Vagina (tissue), 2 donors: ENCODE measurements at regions not wholly inside any gene's neighbourhood (a gene's known extent, or its start where the extent isn't known, plus 50 kb on each side); places are given as distances from the start of the nearest gene placed in this dataset.

Experiments
- DNase-seq, 2 donors: peaks; one replicate each; pipeline ENCODE4 v3.0.0-alpha.2; 2017; ENCODE audit errors: extremely low spot score in 2 of 2
- H3K27ac ChIP-seq: fragments of 200-600 bp; sonication (generic); one replicate; pipeline ENCODE4 v1.5.1; 2019
- H3K27me3 ChIP-seq: fragments of 200-600 bp; sonication (generic); one replicate; pipeline ENCODE4 v1.5.1; 2019
- H3K36me3 ChIP-seq, 2 donors: fragments of 200-600 bp; sonication (generic); one replicate each; pipeline ENCODE4 v1.5.1; 2017 to 2019
- H3K4me1 ChIP-seq: fragments of 200-600 bp; sonication (generic); one replicate; pipeline ENCODE4 v1.5.1; 2019
- H3K4me3 ChIP-seq, 2 donors: fragments of 200-600 bp; sonication (generic); 1 replicate in 1 of 2; 2 replicates in 1 of 2; pipeline ENCODE4 v1.5.1; 2016 to 2019
- H3K9me3 ChIP-seq: fragments of 200-600 bp; sonication (generic); one replicate; pipeline ENCODE4 v1.5.1; 2019
- POLR2A ChIP-seq, 2 donors: fragments of 450-650 bp; IDR thresholded peaks; one replicate each; pipeline ENCODE4 v1.6.1; 2017; ENCODE audit warnings: antibody characterized with exemption in 2 of 2, mild to moderate bottlenecking in 2 of 2, moderate library complexity in 2 of 2
- POLR2AphosphoS5 ChIP-seq, 2 donors: sonication (generic); formaldehyde crosslinking; IDR thresholded peaks; one replicate each; pipeline ENCODE4 v1.9.0; 2017; ENCODE audit warnings: antibody characterized with exemption in 2 of 2, mild to moderate bottlenecking in 2 of 2, low read depth in 1 of 2; ENCODE audit not compliant: insufficient read depth in 1 of 2
- intact Hi-C: fragments of 100-400 bp; cut with DNase I; formaldehyde crosslinking; loops from one replicate; pipeline ENCODE4 v1.15.1; 2023
- TF ChIP-seq, protein P1 (sequence below), 3 experiments: fragments of 450-650 bp in 2 of 3; fragments of 200-600 bp in 1 of 3; sonication (generic) in 1 of 3; IDR thresholded peaks; one replicate each; pipeline ENCODE4 v1.5.1; 2017 to 2019; ENCODE audit warnings: antibody characterized with exemption in 3 of 3, mild to moderate bottlenecking in 2 of 3, moderate library complexity in 2 of 3

DNA sequence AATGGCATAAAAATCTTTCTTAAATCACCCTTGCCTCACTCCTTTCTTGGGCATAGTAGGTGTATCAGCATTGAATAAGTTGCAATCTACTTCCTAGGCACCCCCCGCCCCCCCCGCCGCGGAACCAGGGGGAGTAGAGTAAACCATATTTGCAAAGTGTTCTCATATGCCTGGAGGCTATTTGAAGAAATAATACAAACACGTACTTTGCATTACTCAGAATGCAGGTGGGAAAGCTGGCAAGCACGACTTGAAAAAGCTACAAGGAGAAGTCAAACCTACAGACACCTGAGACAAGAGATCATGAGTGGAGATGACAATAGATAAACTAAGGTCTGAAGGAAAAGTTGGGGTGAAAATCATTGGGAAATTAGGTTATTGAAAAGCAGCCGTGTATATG is 65.6 kb downstream of the POM121L12 start:
- DNase-seq: no peak
- Histone ChIP-seq H3K4me3 (no peak overlapping the region), H3K36me3 (no peaks in the 10 kb centered on the region), H3K4me1 (no peaks in the 10 kb centered on the region), H3K27me3 (no peaks in the 10 kb centered on the region), H3K27ac (no peak overlapping the region), H3K9me3 (no peaks in the 10 kb centered on the region)
- intact Hi-C loops: no loop called here
- TF ChIP-seq, protein P1, sequence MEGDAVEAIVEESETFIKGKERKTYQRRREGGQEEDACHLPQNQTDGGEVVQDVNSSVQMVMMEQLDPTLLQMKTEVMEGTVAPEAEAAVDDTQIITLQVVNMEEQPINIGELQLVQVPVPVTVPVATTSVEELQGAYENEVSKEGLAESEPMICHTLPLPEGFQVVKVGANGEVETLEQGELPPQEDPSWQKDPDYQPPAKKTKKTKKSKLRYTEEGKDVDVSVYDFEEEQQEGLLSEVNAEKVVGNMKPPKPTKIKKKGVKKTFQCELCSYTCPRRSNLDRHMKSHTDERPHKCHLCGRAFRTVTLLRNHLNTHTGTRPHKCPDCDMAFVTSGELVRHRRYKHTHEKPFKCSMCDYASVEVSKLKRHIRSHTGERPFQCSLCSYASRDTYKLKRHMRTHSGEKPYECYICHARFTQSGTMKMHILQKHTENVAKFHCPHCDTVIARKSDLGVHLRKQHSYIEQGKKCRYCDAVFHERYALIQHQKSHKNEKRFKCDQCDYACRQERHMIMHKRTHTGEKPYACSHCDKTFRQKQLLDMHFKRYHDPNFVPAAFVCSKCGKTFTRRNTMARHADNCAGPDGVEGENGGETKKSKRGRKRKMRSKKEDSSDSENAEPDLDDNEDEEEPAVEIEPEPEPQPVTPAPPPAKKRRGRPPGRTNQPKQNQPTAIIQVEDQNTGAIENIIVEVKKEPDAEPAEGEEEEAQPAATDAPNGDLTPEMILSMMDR (IDR thresholded peaks at IDR 0.05): no peak
- no peak for TF ChIP-seq POLR2AphosphoS5 (IDR thresholded peaks at IDR 0.05; ENCODE audit: insufficient read depth in 1 of 2, low read depth in 1 of 2)
- TF ChIP-seq POLR2A (IDR thresholded peaks at IDR 0.05): no peak

GRCh38 chr7:53110425-53110824 is 75.0 kb downstream of the POM121L12 start:
- no peaks in the 10 kb centered on the region for H3K4me1 ChIP-seq
- no peaks in the 10 kb centered on the region for H3K27me3 ChIP-seq
- no peak overlapping the region for H3K27ac ChIP-seq
- H3K9me3 ChIP-seq: no peaks in the 10 kb centered on the region
- TF ChIP-seq, protein P1 (IDR thresholded peaks at IDR 0.05): no peak
- TF ChIP-seq POLR2AphosphoS5 (IDR thresholded peaks at IDR 0.05; ENCODE audit: insufficient read depth in 1 of 2, low read depth in 1 of 2) (no peak), POLR2A (IDR thresholded peaks at IDR 0.05) (no peak)
- intact Hi-C loops: no loop called here
- no peaks in the 10 kb centered on the region for H3K36me3 ChIP-seq
- no peak overlapping the region for H3K4me3 ChIP-seq
- no peak for DNase-seq

DNA sequence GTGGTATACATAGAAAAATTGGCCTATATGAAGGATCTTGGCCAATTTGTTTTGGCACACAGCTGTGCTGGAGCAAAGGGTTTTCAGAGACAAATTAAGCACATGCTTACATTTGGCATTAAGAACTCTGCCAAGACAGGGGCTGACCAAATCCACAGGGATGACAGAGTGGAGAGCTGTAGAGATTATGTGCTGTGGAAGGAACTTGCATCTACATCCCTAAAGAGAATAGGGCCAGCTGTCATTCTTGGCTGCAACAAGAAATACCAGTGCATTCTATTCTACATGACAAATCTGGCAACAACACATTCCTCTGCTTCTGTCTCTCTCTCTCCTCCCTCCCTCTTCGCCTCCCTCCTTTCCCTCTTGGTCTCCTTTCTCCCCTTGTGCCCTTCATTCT is 75.6 kb downstream of the POM121L12 start:
- H3K9me3 ChIP-seq: no peaks in the 10 kb centered on the region
- no peaks in the 10 kb centered on the region for H3K36me3 ChIP-seq
- TF ChIP-seq POLR2AphosphoS5 (IDR thresholded peaks at IDR 0.05; ENCODE audit: insufficient read depth in 1 of 2, low read depth in 1 of 2) (no peak), POLR2A (IDR thresholded peaks at IDR 0.05) (no peak)
- TF ChIP-seq, protein P1 (IDR thresholded peaks at IDR 0.05): no peak
- H3K27me3 ChIP-seq: no peaks in the 10 kb centered on the region
- DNase-seq: no peak
- no peak overlapping the region for H3K27ac ChIP-seq
- H3K4me3 ChIP-seq: no peak overlapping the region
- no peaks in the 10 kb centered on the region for H3K4me1 ChIP-seq
- intact Hi-C loops: no loop called here

DNA sequence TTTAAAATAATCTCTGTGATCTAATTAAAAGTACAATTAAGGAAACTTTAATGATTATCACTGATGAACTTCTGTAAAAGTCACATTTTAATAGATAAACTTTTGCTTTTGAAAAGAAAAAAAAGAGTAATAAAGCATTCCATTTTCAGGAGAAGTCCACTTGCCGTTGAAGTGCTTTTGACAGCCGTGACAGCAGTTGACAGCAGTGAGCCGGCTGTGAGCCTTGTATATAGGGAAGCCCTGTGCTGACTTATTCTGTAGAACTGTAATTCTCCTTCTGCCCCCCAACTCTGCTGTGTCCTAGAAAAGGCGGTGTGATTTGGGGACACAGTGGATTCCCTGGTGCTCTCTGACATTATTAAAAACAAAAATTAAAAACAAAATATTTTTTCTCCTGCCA is 78.0 kb downstream of the POM121L12 start:
- Histone ChIP-seq H3K4me3 (no peak overlapping the region), H3K27me3 (no peaks in the 10 kb centered on the region), H3K27ac (no peak overlapping the region), H3K4me1 (no peaks in the 10 kb centered on the region), H3K36me3 (no peaks in the 10 kb centered on the region), H3K9me3 (no peaks in the 10 kb centered on the region)
- TF ChIP-seq POLR2AphosphoS5 (IDR thresholded peaks at IDR 0.05; ENCODE audit: insufficient read depth in 1 of 2, low read depth in 1 of 2): no peak
- DNase-seq: no peak
- intact Hi-C loops: no loop called here

GRCh38 chr7:53119514-53119941 is 84.1 kb downstream of the POM121L12 start:
- intact Hi-C loops: no loop called here
- TF ChIP-seq, protein P1 (IDR thresholded peaks at IDR 0.05): no peak
- no peaks in the 10 kb centered on the region for H3K4me1 ChIP-seq

GRCh38 chr7:53121374-53121773 is 85.9 kb downstream of the POM121L12 start:
- Histone ChIP-seq H3K27ac (no peak overlapping the region), H3K36me3 (no peaks in the 10 kb centered on the region), H3K4me1 (no peaks in the 10 kb centered on the region), H3K27me3 (no peaks in the 10 kb centered on the region), H3K4me3 (no peak overlapping the region), H3K9me3 (no peaks in the 10 kb centered on the region)
- DNase-seq: no peak
- intact Hi-C loops: no loop called here
- TF ChIP-seq, protein P1 (IDR thresholded peaks at IDR 0.05): no peak
- TF ChIP-seq POLR2AphosphoS5 (IDR thresholded peaks at IDR 0.05; ENCODE audit: insufficient read depth in 1 of 2, low read depth in 1 of 2) (no peak), POLR2A (IDR thresholded peaks at IDR 0.05) (no peak)

More at GRCh38 chr7:53119514-53119941, 84.1 kb downstream of the POM121L12 start:
- DNase-seq: no peak
- H3K27ac ChIP-seq: no peak overlapping the region
- H3K27me3 ChIP-seq: no peaks in the 10 kb centered on the region
- no peak overlapping the region for H3K4me3 ChIP-seq
- H3K9me3 ChIP-seq: no peaks in the 10 kb centered on the region
- no peaks in the 10 kb centered on the region for H3K36me3 ChIP-seq
